ENCODE measurements at regions not wholly inside any gene's neighbourhood (a gene's known extent, or its start where the extent isn't known, plus 50 kb on each side); places are given as distances from the start of the nearest gene placed in this dataset.

- peak overlapping the region in 1 of 3 donors; percentile 49 for H3K4me3 ChIP-seq (ENCODE audit: low read depth in 1 of 3, low read length in 3 of 3)
- WGBS, 3 donors, result 17 to 59% (median 34%) methylated on average over 11 of the region's 11 CpGs
- no peaks in the 10 kb centered on the region for H3K9me3 ChIP-seq (ENCODE audit: control insufficient read depth in 2 of 2, insufficient read depth in 1 of 2, low read depth in 1 of 2, low read length in 1 of 2)
- FAIRE-seq (no peak), DNase-seq (peak; percentile 58 to 64)
- peak overlapping the region in 2 of 3 donors; percentile 66 to 90 for H3K27ac ChIP-seq (ENCODE audit: low read depth in 1 of 3, low read length in 2 of 3)
- no peaks in the 10 kb centered on the region for H3K27me3 ChIP-seq (ENCODE audit: control insufficient read depth in 3 of 3, insufficient read depth in 3 of 3, low read length in 3 of 3)
- no peaks in the 10 kb centered on the region for H3K36me3 ChIP-seq (ENCODE audit: control insufficient read depth in 3 of 3, insufficient read depth in 2 of 3, low read depth in 1 of 3, low read length in 3 of 3)
- H3K4me1 ChIP-seq (ENCODE audit: control insufficient read depth in 3 of 3, insufficient read depth in 2 of 3, low read depth in 1 of 3, low read length in 2 of 3), result peaks cover 0 to 10% (median 2%) of the 10 kb centered on the region in 3 donors
These were observed 354.8 kb downstream of the SIPA1L2 start for GRCh38 chr1:232274999-232275710.

GRCh38 chr1:232274236-232274855, 355.6 kb downstream of the SIPA1L2 start:
- H3K27ac ChIP-seq (ENCODE audit: low read depth in 1 of 3, low read length in 2 of 3), result no peak overlapping the region
- no peaks in the 10 kb centered on the region for H3K36me3 ChIP-seq (ENCODE audit: control insufficient read depth in 3 of 3, insufficient read depth in 2 of 3, low read depth in 1 of 3, low read length in 3 of 3)
- DNase-seq (peak in 1 of 2 donors; percentile 43), FAIRE-seq (no peak)
- no peaks in the 10 kb centered on the region for H3K27me3 ChIP-seq (ENCODE audit: control insufficient read depth in 3 of 3, insufficient read depth in 3 of 3, low read length in 3 of 3)
- no peak overlapping the region for H3K4me3 ChIP-seq (ENCODE audit: low read depth in 1 of 3, low read length in 3 of 3)
- WGBS, 3 donors, result 81 to 88% (median 85%) methylated on average over 4 of the region's 4 CpGs
- H3K9me3 ChIP-seq (ENCODE audit: control insufficient read depth in 2 of 2, insufficient read depth in 1 of 2, low read depth in 1 of 2, low read length in 1 of 2), result no peaks in the 10 kb centered on the region
- H3K4me1 ChIP-seq (ENCODE audit: control insufficient read depth in 3 of 3, insufficient read depth in 2 of 3, low read depth in 1 of 3, low read length in 2 of 3), result peaks cover 0 to 10% (median 2%) of the 10 kb centered on the region in 3 donors

GRCh38 chr1:232273011-232273410, 356.9 kb downstream of the SIPA1L2 start:
- WGBS, 3 donors, result 49 to 88% (median 68%) methylated on average over 4 of the region's 4 CpGs
- Histone ChIP-seq H3K27me3 (ENCODE audit: control insufficient read depth in 3 of 3, insufficient read depth in 3 of 3, low read length in 3 of 3) (no peaks in the 10 kb centered on the region), H3K9me3 (ENCODE audit: control insufficient read depth in 2 of 2, insufficient read depth in 1 of 2, low read depth in 1 of 2, low read length in 1 of 2) (no peaks in the 10 kb centered on the region), H3K4me3 (ENCODE audit: low read depth in 1 of 3, low read length in 3 of 3) (no peak overlapping the region), H3K36me3 (ENCODE audit: control insufficient read depth in 3 of 3, insufficient read depth in 2 of 3, low read depth in 1 of 3, low read length in 3 of 3) (no peaks in the 10 kb centered on the region), H3K4me1 (ENCODE audit: control insufficient read depth in 3 of 3, insufficient read depth in 2 of 3, low read depth in 1 of 3, low read length in 2 of 3) (peaks cover 0 to 10% (median 2%) of the 10 kb centered on the region in 3 donors), H3K27ac (ENCODE audit: low read depth in 1 of 3, low read length in 2 of 3) (no peak overlapping the region)
- DNase-seq (no peak), FAIRE-seq (no peak)

DNA sequence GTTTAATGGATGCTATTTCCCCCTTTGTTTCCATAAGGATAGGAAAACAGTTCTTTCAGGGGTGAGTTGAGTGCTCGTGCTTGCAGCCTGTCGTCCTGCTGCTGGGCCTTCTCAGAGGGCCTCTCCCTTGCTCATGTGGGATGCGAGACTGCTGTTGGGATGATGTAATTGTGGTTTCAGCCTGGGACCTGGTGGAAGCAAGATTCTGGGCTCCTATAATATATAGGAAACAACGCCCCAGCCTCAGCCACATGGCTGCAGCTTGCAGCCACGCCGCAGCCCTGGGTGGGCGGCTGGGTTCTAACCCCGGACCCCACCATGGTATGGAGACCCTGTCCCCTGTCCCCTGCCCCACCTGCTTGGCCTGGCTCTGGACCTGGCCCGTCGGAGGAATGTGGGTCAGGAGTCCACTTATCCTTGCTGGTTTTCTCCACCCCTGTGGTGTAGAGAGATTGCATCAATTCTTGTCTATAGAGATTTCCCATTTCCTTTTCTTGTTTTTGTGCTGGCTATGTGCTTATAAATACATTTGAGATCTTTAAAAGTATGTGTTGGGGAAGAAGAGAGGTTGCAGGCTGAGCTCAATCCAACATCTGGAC, 357.8 kb downstream of the SIPA1L2 start:
- Histone ChIP-seq H3K4me1 (ENCODE audit: control insufficient read depth in 3 of 3, insufficient read depth in 2 of 3, low read depth in 1 of 3, low read length in 2 of 3) (peaks cover 0 to 7% (median 2%) of the 10 kb centered on the region in 3 donors), H3K27ac (ENCODE audit: low read depth in 1 of 3, low read length in 2 of 3) (no peak overlapping the region), H3K4me3 (ENCODE audit: low read depth in 1 of 3, low read length in 3 of 3) (no peak overlapping the region), H3K9me3 (ENCODE audit: control insufficient read depth in 2 of 2, insufficient read depth in 1 of 2, low read depth in 1 of 2, low read length in 1 of 2) (no peaks in the 10 kb centered on the region), H3K27me3 (ENCODE audit: control insufficient read depth in 3 of 3, insufficient read depth in 3 of 3, low read length in 3 of 3) (no peaks in the 10 kb centered on the region), H3K36me3 (ENCODE audit: control insufficient read depth in 3 of 3, insufficient read depth in 2 of 3, low read depth in 1 of 3, low read length in 3 of 3) (no peaks in the 10 kb centered on the region)
- FAIRE-seq, result no peak
- DNase-seq, result no peak
- 71 to 78% (median 72%) methylated on average over 10 of the region's 10 CpGs for WGBS, 3 donors

DNA sequence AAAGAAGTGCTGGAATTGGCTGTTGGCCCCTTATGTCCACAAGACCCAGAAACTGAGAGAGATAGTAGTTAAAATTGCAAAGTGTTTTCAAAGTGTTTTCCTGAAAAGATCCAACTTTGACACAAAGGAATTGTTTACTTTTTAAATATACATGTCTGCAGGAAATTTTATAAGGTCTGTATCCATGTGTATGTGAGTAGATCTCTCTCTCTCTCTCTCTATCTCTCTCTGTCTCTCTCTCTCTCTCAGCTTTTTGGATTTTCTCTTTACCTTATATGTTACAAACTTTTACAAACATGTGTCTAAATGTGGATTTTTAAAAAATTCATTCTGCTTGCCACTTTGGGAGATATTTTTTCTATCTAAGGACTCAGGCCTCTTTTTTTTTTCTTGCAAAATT, 358.6 kb downstream of the SIPA1L2 start:
- H3K4me1 ChIP-seq (ENCODE audit: control insufficient read depth in 3 of 3, insufficient read depth in 2 of 3, low read depth in 1 of 3, low read length in 2 of 3), result peaks cover 0 to 5% (median 2%) of the 10 kb centered on the region in 3 donors
- FAIRE-seq (no peak), DNase-seq (no peak)
- H3K9me3 ChIP-seq (ENCODE audit: control insufficient read depth in 2 of 2, insufficient read depth in 1 of 2, low read depth in 1 of 2, low read length in 1 of 2), result no peaks in the 10 kb centered on the region
- H3K36me3 ChIP-seq (ENCODE audit: control insufficient read depth in 3 of 3, insufficient read depth in 2 of 3, low read depth in 1 of 3, low read length in 3 of 3), result no peaks in the 10 kb centered on the region
- H3K27ac ChIP-seq (ENCODE audit: low read depth in 1 of 3, low read length in 2 of 3), result no peak overlapping the region
- no peaks in the 10 kb centered on the region for H3K27me3 ChIP-seq (ENCODE audit: control insufficient read depth in 3 of 3, insufficient read depth in 3 of 3, low read length in 3 of 3)
- no peak overlapping the region for H3K4me3 ChIP-seq (ENCODE audit: low read depth in 1 of 3, low read length in 3 of 3)

- Histone ChIP-seq H3K36me3 (ENCODE audit: control insufficient read depth in 3 of 3, insufficient read depth in 2 of 3, low read depth in 1 of 3, low read length in 3 of 3) (no peaks in the 10 kb centered on the region), H3K4me3 (ENCODE audit: low read depth in 1 of 3, low read length in 3 of 3) (no peak overlapping the region), H3K9me3 (ENCODE audit: control insufficient read depth in 2 of 2, insufficient read depth in 1 of 2, low read depth in 1 of 2, low read length in 1 of 2) (no peaks in the 10 kb centered on the region), H3K27ac (ENCODE audit: low read depth in 1 of 3, low read length in 2 of 3) (no peak overlapping the region), H3K27me3 (ENCODE audit: control insufficient read depth in 3 of 3, insufficient read depth in 3 of 3, low read length in 3 of 3) (no peaks in the 10 kb centered on the region), H3K4me1 (ENCODE audit: control insufficient read depth in 3 of 3, insufficient read depth in 2 of 3, low read depth in 1 of 3, low read length in 2 of 3) (peaks cover 0 to 3% (median 0%) of the 10 kb centered on the region in 3 donors)
- FAIRE-seq (no peak), DNase-seq (no peak)
- WGBS, 3 donors, result 95 to 96% (median 96%) methylated on average over 2 of the region's 2 CpGs
These were observed 359.9 kb downstream of the SIPA1L2 start for GRCh38 chr1:232269988-232270387.

DNA sequence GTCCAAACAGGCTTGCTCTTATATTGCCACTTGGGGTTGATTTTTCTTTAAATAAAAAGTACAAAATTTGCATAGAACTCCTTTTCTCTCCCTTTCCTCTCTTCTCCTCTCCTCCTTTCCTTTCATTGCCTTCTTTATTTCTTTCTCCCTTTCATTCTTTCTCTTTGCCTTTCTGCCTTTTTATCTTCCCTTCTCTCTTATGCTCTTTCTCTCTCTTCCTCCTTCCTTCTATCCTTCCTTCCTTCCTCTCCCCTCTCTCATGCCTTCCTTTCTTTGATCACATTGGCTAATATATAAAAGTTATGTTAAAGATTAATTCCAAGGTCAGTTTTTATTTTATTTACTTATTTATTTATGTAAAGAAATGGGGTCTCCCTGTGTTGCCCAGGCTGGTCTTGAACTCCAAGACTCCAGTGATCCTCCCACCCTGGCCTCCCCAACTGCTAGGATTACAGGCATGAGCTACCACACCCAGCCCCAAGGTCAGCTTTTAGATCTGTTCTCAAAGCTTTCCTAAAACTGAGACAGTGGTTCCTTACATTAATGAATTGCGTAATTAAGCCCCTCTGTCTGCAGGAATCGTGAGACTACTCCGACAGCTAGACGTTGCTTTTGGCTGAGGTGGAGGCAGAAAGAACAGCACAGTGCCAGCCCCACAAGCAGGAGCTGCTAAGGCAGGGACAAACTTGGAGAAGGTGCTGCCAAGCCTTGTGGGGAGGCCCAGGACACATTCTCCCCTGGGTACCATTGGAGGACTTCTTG, 361.9 kb downstream of the SIPA1L2 start:
- WGBS, 3 donors, result 88 to 91% (median 90%) methylated on average over 4 of the region's 4 CpGs
- Histone ChIP-seq H3K9me3 (ENCODE audit: control insufficient read depth in 2 of 2, insufficient read depth in 1 of 2, low read depth in 1 of 2, low read length in 1 of 2) (no peaks in the 10 kb centered on the region), H3K4me1 (ENCODE audit: control insufficient read depth in 3 of 3, insufficient read depth in 2 of 3, low read depth in 1 of 3, low read length in 2 of 3) (peaks cover 0 to 3% (median 0%) of the 10 kb centered on the region in 3 donors), H3K27ac (ENCODE audit: low read depth in 1 of 3, low read length in 2 of 3) (no peak overlapping the region), H3K36me3 (ENCODE audit: control insufficient read depth in 3 of 3, insufficient read depth in 2 of 3, low read depth in 1 of 3, low read length in 3 of 3) (no peaks in the 10 kb centered on the region), H3K4me3 (ENCODE audit: low read depth in 1 of 3, low read length in 3 of 3) (no peak overlapping the region), H3K27me3 (ENCODE audit: control insufficient read depth in 3 of 3, insufficient read depth in 3 of 3, low read length in 3 of 3) (peaks cover 0 to 2% (median 0%) of the 10 kb centered on the region in 3 donors)
- DNase-seq (no peak), FAIRE-seq (no peak)

GRCh38 chr1:232267092-232267836, 362.7 kb downstream of the SIPA1L2 start:
- WGBS, 3 donors, result 52 to 62% (median 54%) methylated on average over 5 of the region's 5 CpGs
- no peak for FAIRE-seq

More at GRCh38 chr1:232267092-232267836, 362.7 kb downstream of the SIPA1L2 start:
- H3K4me3 ChIP-seq (ENCODE audit: low read depth in 1 of 3, low read length in 3 of 3), result no peak overlapping the region
- DNase-seq, result peak in 1 of 2 donors; percentile 25
- H3K36me3 ChIP-seq (ENCODE audit: control insufficient read depth in 3 of 3, insufficient read depth in 2 of 3, low read depth in 1 of 3, low read length in 3 of 3), result no peaks in the 10 kb centered on the region
- H3K27me3 ChIP-seq (ENCODE audit: control insufficient read depth in 3 of 3, insufficient read depth in 3 of 3, low read length in 3 of 3), result peaks cover 0 to 2% (median 0%) of the 10 kb centered on the region in 3 donors
- no peaks in the 10 kb centered on the region for H3K9me3 ChIP-seq (ENCODE audit: control insufficient read depth in 2 of 2, insufficient read depth in 1 of 2, low read depth in 1 of 2, low read length in 1 of 2)
- H3K27ac ChIP-seq (ENCODE audit: low read depth in 1 of 3, low read length in 2 of 3), result no peak overlapping the region
- peaks cover 0 to 2% (median 0%) of the 10 kb centered on the region in 3 donors for H3K4me1 ChIP-seq (ENCODE audit: control insufficient read depth in 3 of 3, insufficient read depth in 2 of 3, low read depth in 1 of 3, low read length in 2 of 3)

All from small intestine (tissue), 7 donors.